Hepatocyte (in vitro differentiated cells): ENCODE measurements at regions not wholly inside any gene's neighbourhood (a gene's known extent, or its start where the extent isn't known, plus 50 kb on each side); places are given as distances from the start of the nearest gene placed in this dataset.

Experiments used
- CTCF ChIP-seq: fragments of 200-600 bp; sonication (generic); IDR thresholded peaks from 2 replicates; pipeline ENCODE4 v1.5.1; 2016; ENCODE audit warnings: antibody characterized with exemption, mild to moderate bottlenecking; ENCODE audit not compliant: poor library complexity
- EZH2 ChIP-seq: fragments of 200-600 bp; sonication (generic); IDR thresholded peaks from 2 replicates; pipeline ENCODE4 v1.6.1; 2016; ENCODE audit warnings: antibody characterized with exemption, mild to moderate bottlenecking, borderline replicate concordance

GRCh38 chr4:180106122-180106521 is 2137.1 kb upstream of the TENM3 start:
- TF ChIP-seq CTCF, result no peak
- TF ChIP-seq EZH2, result no peak
